ENCODE measurements at regions not wholly inside any gene's neighbourhood (a gene's known extent, or its start where the extent isn't known, plus 50 kb on each side); places are given as distances from the start of the nearest gene placed in this dataset.
"Not testable (repeated sequence)": the region's sequence is repeated elsewhere in the genome, so short reads cannot be mapped to it uniquely, and the experiment has no call there.

GRCh38 chr4:112086661-112087060, 58.6 kb upstream of the FAM241A start:
- TF ChIP-seq YY1 (IDR thresholded peaks at IDR 0.05; ENCODE audit: insufficient read depth, insufficient read length); ZNF274 (IDR thresholded peaks at IDR 0.05; ENCODE audit: low read depth, low read length); SUZ12 (IDR thresholded peaks at IDR 0.05; ENCODE audit: extremely low read depth, insufficient read depth, insufficient read length): not testable (repeated sequence)

Measured in NT2/D1 (cell line).